Glutamatergic neuron (in vitro differentiated cells): ENCODE measurements at regions not wholly inside any gene's neighbourhood (a gene's known extent, or its start where the extent isn't known, plus 50 kb on each side); places are given as distances from the start of the nearest gene placed in this dataset.

Experiments used
- DNase-seq: peaks from one replicate; pipeline ENCODE4 v3.0.0; 2022
- H3K27ac Mint-ChIP-seq: one replicate; pipeline ENCODE4 v1.8.0; 2020; ENCODE audit warnings: mild to moderate bottlenecking, mixed read lengths, inconsistent platforms; ENCODE audit not compliant: unreplicated experiment
- H3K27me3 Mint-ChIP-seq: one replicate; pipeline ENCODE4 v1.8.0; 2020; ENCODE audit warnings: mild to moderate bottlenecking, moderate library complexity, mixed read lengths, inconsistent platforms; ENCODE audit not compliant: unreplicated experiment
- H3K36me3 Mint-ChIP-seq: one replicate; pipeline ENCODE4 v1.8.0; 2020; ENCODE audit warnings: mild to moderate bottlenecking, mixed read lengths, inconsistent platforms; ENCODE audit not compliant: unreplicated experiment
- H3K4me1 Mint-ChIP-seq: one replicate; pipeline ENCODE4 v1.8.0; 2020; ENCODE audit warnings: mild to moderate bottlenecking, low read depth, mixed read lengths, inconsistent platforms; ENCODE audit not compliant: unreplicated experiment
- H3K4me3 Mint-ChIP-seq: one replicate; pipeline ENCODE4 v1.8.0; 2020; ENCODE audit warnings: mild to moderate bottlenecking, mixed read lengths, inconsistent platforms; ENCODE audit not compliant: unreplicated experiment
- H3K9me3 Mint-ChIP-seq: one replicate; pipeline ENCODE4 v1.8.0; 2020; ENCODE audit warnings: mild to moderate bottlenecking, moderate library complexity, mixed read lengths, inconsistent platforms; ENCODE audit not compliant: unreplicated experiment
- CTCF ChIP-seq: fragments of 200-600 bp; sonication (generic); IDR thresholded peaks from one replicate; pipeline ENCODE4 v1.5.0; 2021; ENCODE audit not compliant: partially characterized antibody, unreplicated experiment

- Mint-ChIP-seq H3K4me3 (no peak overlapping the region), H3K36me3 (no peaks in the 10 kb centered on the region), H3K27me3 (no peaks in the 10 kb centered on the region), H3K27ac (no peak overlapping the region), H3K9me3 (no peaks in the 10 kb centered on the region), H3K4me1 (no peaks in the 10 kb centered on the region)
- no peak for TF ChIP-seq CTCF
- no peak for DNase-seq
Observed at GRCh38 chr4:141524116-141524515, 112.3 kb upstream of the IL15 start.

GRCh38 chr4:141524841-141525240, 111.5 kb upstream of the IL15 start:
- Mint-ChIP-seq H3K27ac (no peak overlapping the region), H3K36me3 (no peaks in the 10 kb centered on the region), H3K4me3 (no peak overlapping the region), H3K9me3 (no peaks in the 10 kb centered on the region), H3K4me1 (no peaks in the 10 kb centered on the region), H3K27me3 (no peaks in the 10 kb centered on the region)
- no peak for DNase-seq
- TF ChIP-seq CTCF = no peak

GRCh38 chr4:141530627-141531026, 105.8 kb upstream of the IL15 start:
- TF ChIP-seq CTCF = no peak
- DNase-seq = no peak
- no peaks in the 10 kb centered on the region for H3K27me3 Mint-ChIP-seq
- H3K36me3 Mint-ChIP-seq = no peaks in the 10 kb centered on the region
- H3K27ac Mint-ChIP-seq = no peak overlapping the region
- no peak overlapping the region for H3K4me3 Mint-ChIP-seq
- H3K9me3 Mint-ChIP-seq = no peaks in the 10 kb centered on the region
- no peaks in the 10 kb centered on the region for H3K4me1 Mint-ChIP-seq

- Mint-ChIP-seq H3K4me1 (no peaks in the 10 kb centered on the region), H3K9me3 (peaks cover 2% of the 10 kb centered on the region), H3K27ac (no peak overlapping the region), H3K36me3 (no peaks in the 10 kb centered on the region), H3K27me3 (no peaks in the 10 kb centered on the region), H3K4me3 (no peak overlapping the region)
- no peak for DNase-seq
- no peak for TF ChIP-seq CTCF
Observed at GRCh38 chr4:141534985-141535384, 101.4 kb upstream of the IL15 start.

- Mint-ChIP-seq H3K4me3 (no peak overlapping the region), H3K9me3 (peaks cover 2% of the 10 kb centered on the region), H3K4me1 (peaks cover 2% of the 10 kb centered on the region), H3K36me3 (no peaks in the 10 kb centered on the region), H3K27me3 (peaks cover 2% of the 10 kb centered on the region), H3K27ac (no peak overlapping the region)
- no peak for TF ChIP-seq CTCF
- DNase-seq = no peak
Observed at GRCh38 chr4:141538001-141538400, 98.4 kb upstream of the IL15 start.
